ENCODE measurements at regions not wholly inside any gene's neighbourhood (a gene's known extent, or its start where the extent isn't known, plus 50 kb on each side); places are given as distances from the start of the nearest gene placed in this dataset.

- no peak overlapping the region for H2BK20ac ChIP-seq (ENCODE audit: low read length)
- DNase-seq (ENCODE audit: low read depth in 1 of 2, low spot score in 2 of 2), result no peak
- H3K9me3 ChIP-seq (ENCODE audit: insufficient read depth in 2 of 2, low read depth in 1 of 2, low read length in 1 of 2), result no peaks in the 10 kb centered on the region
- H3K79me1 ChIP-seq (ENCODE audit: low read depth, low read length), result no peaks in the 10 kb centered on the region
- 92% methylated on average over 5 of the region's 5 CpGs; no CpG with 5 or more reads in 1 of the 2 experiments for WGBS, 2 experiments (ENCODE audit: extremely low coverage in 1 of 2, insufficient coverage in 1 of 2, insufficient read length in 1 of 2, insufficient replicate concordance in 2 of 2, low coverage in 1 of 2, low lambda C conversion rate in 2 of 2, missing lambda C conversion rate in 1 of 2)
- no peaks in the 10 kb centered on the region for H3K36me3 ChIP-seq (ENCODE audit: control insufficient read depth in 2 of 4, insufficient read depth in 4 of 4, low read length in 3 of 4)
- no peaks in the 10 kb centered on the region for H3K79me2 ChIP-seq (ENCODE audit: control insufficient read depth in 1 of 2, insufficient read depth in 2 of 2, low read length in 2 of 2)
- ChIA-PET CTCF (ENCODE audit: partially characterized antibody) (no interaction called here), POLR2A (ENCODE audit: partially characterized antibody) (no interaction called here)
- no peak overlapping the region for H2AFZ ChIP-seq (ENCODE audit: low read length)
- H2BK15ac ChIP-seq (ENCODE audit: low read length), result no peak overlapping the region
- no peak overlapping the region for H3K4ac ChIP-seq (replicated peaks; ENCODE audit: insufficient read length, low read depth, low read length)
- H3K27ac ChIP-seq (ENCODE audit: low read depth, low read length), result no peak overlapping the region
- no peaks in the 10 kb centered on the region for H3K4me1 ChIP-seq (replicated peaks in 1 of 4; ENCODE audit: control insufficient read depth in 3 of 4, insufficient read depth in 4 of 4, low read length in 3 of 4)
- H3K4me2 ChIP-seq (ENCODE audit: insufficient read depth in 1 of 2, low read depth in 2 of 2, low read length in 2 of 2), result no peak overlapping the region
- no peak overlapping the region for H3K4me3 ChIP-seq (ENCODE audit: extremely low read depth in 1 of 4, insufficient read depth in 2 of 4, low read depth in 3 of 4, low read length in 4 of 4)
- no peak overlapping the region for H3K23ac ChIP-seq (ENCODE audit: insufficient read length)
- H2BK5ac ChIP-seq (ENCODE audit: low read depth, low read length), result no peak overlapping the region
- no peak overlapping the region for H2AK5ac ChIP-seq (ENCODE audit: low read depth, low read length)
- H3K9ac ChIP-seq (replicated peaks in 1 of 4; ENCODE audit: extremely low read depth in 1 of 4, low read depth in 3 of 4, low read length in 3 of 4), result no peak overlapping the region
- no peaks in the 10 kb centered on the region for H3K23me2 ChIP-seq (ENCODE audit: low read depth, low read length)
- no peak overlapping the region for H2BK120ac ChIP-seq (replicated peaks; ENCODE audit: low read depth, low read length)
- H3K14ac ChIP-seq (ENCODE audit: insufficient read length), result no peak overlapping the region
- no peak overlapping the region for H3K56ac ChIP-seq (replicated peaks; ENCODE audit: insufficient read length, low read depth, low read length)
- no peak overlapping the region for H2BK12ac ChIP-seq (ENCODE audit: low read depth, low read length)
- H4K91ac ChIP-seq (replicated peaks; ENCODE audit: insufficient read length, low read length), result no peak overlapping the region
- H4K8ac ChIP-seq (ENCODE audit: extremely low read depth, insufficient read depth, low read length), result no peak overlapping the region
- H4K20me1 ChIP-seq (replicated peaks in 1 of 2; ENCODE audit: control insufficient read depth in 1 of 2, insufficient read depth in 2 of 2, low read length in 2 of 2), result no peaks in the 10 kb centered on the region
- no peak overlapping the region for H3K18ac ChIP-seq (ENCODE audit: extremely low read depth, low read length)
- no peaks in the 10 kb centered on the region for H3K27me3 ChIP-seq (replicated peaks in 1 of 4; ENCODE audit: control insufficient read depth in 3 of 4, extremely low read depth in 1 of 4, insufficient read depth in 3 of 4, low read length in 3 of 4)
- no peak for FAIRE-seq
- H4K5ac ChIP-seq (ENCODE audit: insufficient read length, low read depth, low read length), result no peak overlapping the region
- no peak for TF ChIP-seq TCF12 (IDR thresholded peaks at IDR 0.05; ENCODE audit: low read depth, low read length)
- TF ChIP-seq PHF8 (conservative IDR thresholded peaks at IDR 0.05; ENCODE audit: low read depth, low read length), result no peak
- no peak for TF ChIP-seq SAP30 (IDR thresholded peaks at IDR 0.05; ENCODE audit: insufficient read depth, insufficient replicate concordance, low read length)
- no peak for TF ChIP-seq BACH1 (IDR thresholded peaks at IDR 0.05; ENCODE audit: low read length)
- no peak for TF ChIP-seq TEAD4 (IDR thresholded peaks at IDR 0.05; ENCODE audit: low read depth, low read length)
- no peak for TF ChIP-seq SRF (IDR thresholded peaks at IDR 0.05; ENCODE audit: low read depth, low read length)
- TF ChIP-seq SIRT6 (IDR thresholded peaks at IDR 0.05; ENCODE audit: low read length), result no peak
- no peak for TF ChIP-seq RAD21 (IDR thresholded peaks at IDR 0.05 in 1 of 2, conservative IDR thresholded peaks at IDR 0.05 in 1 of 2; ENCODE audit: low read depth in 2 of 2, low read length in 2 of 2)
Observed at GRCh38 chr3:72517336-72517735, 330.9 kb downstream of the SHQ1 start.

All from H1 (cell line).